OCI-LY7 (cell line): ENCODE measurements at regions not wholly inside any gene's neighbourhood (a gene's known extent, or its start where the extent isn't known, plus 50 kb on each side); places are given as distances from the start of the nearest gene placed in this dataset.

Source experiments
- BruUV-seq: library from RNA; stranded (reverse); fragments of 400-500 nt; replicated peaks from 2 replicates; lab custom pipeline; 2021; lab: Mats Ljungman, UMichigan
- CTCF ChIA-PET: fragments of 300-600 bp; sonication (Branson Sonifier 250); formaldehyde crosslinking; loops from one replicate; lab custom pipeline; 2022; ENCODE audit warnings: antibody characterized with exemption; ENCODE audit not compliant: unreplicated experiment; lab: Charles Lee
- POLR2A ChIA-PET: fragments of 300-600 bp; sonication (Branson Sonifier 250); formaldehyde crosslinking; loops from one replicate; lab custom pipeline; 2022; ENCODE audit warnings: antibody characterized with exemption; lab: Charles Lee
- DNase-seq: peaks from one replicate; pipeline ENCODE4 v3.0.0-alpha.2; 2015; ENCODE audit warnings: low spot score
- H2AFZ ChIP-seq: fragments of 200-600 bp; sonication (generic), shearing (Covaris generic); 2 replicates; pipeline ENCODE4 v1.6.1; 2014; ENCODE audit warnings: mild to moderate bottlenecking, antibody characterized with exemption, low read length, moderate library complexity
- H3K27ac ChIP-seq: fragments of 200-600 bp; sonication (generic); 2 replicates; pipeline ENCODE4 v1.5.1; 2014; ENCODE audit warnings: mixed run types, low read depth, mild to moderate bottlenecking, moderate library complexity, low read length, inconsistent platforms; ENCODE audit not compliant: poor library complexity, severe bottlenecking
- H3K36me3 ChIP-seq: fragments of 200-600 bp; sonication (generic); 2 replicates; pipeline ENCODE4 v1.6.1; 2014; ENCODE audit warnings: mild to moderate bottlenecking, antibody characterized with exemption, low read length, moderate library complexity, mixed read lengths; ENCODE audit not compliant: insufficient read depth
- H3K4me1 ChIP-seq: fragments of 200-600 bp; sonication (generic); 2 replicates; pipeline ENCODE4 v1.5.1; 2014; ENCODE audit warnings: mild to moderate bottlenecking, low read length; ENCODE audit not compliant: insufficient read depth, poor library complexity, severe bottlenecking
- H3K4me2 ChIP-seq: fragments of 200-600 bp; sonication (generic); 2 replicates; pipeline ENCODE4 v1.6.1; 2014; ENCODE audit warnings: mild to moderate bottlenecking, low read length
- H3K4me3 ChIP-seq: fragments of 200-600 bp; sonication (generic); 2 replicates; pipeline ENCODE4 v1.5.1; 2014; ENCODE audit warnings: mild to moderate bottlenecking, low read depth, low read length; ENCODE audit not compliant: poor library complexity, severe bottlenecking
- H3K79me2 ChIP-seq: fragments of 200-600 bp; sonication (generic); 2 replicates; pipeline ENCODE4 v1.6.1; 2016; ENCODE audit warnings: low read depth, mild to moderate bottlenecking, low read length, moderate library complexity, mixed read lengths; ENCODE audit not compliant: insufficient read depth
- H3K9me2 ChIP-seq: fragments of 200-600 bp; sonication (generic); 2 replicates; pipeline ENCODE4 v1.6.1; 2016; ENCODE audit warnings: mild to moderate bottlenecking, low read length, mixed read lengths; ENCODE audit not compliant: insufficient read depth
- H3K9me3 ChIP-seq: fragments of 200-600 bp; sonication (generic); 2 replicates; pipeline ENCODE4 v1.6.1; 2014; ENCODE audit warnings: mild to moderate bottlenecking, mixed run types, low read length, mixed read lengths
- H4K20me1 ChIP-seq: fragments of 200-600 bp; sonication (generic); 2 replicates; pipeline ENCODE4 v1.6.1; 2014; ENCODE audit warnings: mild to moderate bottlenecking, antibody characterized with exemption, low read length, moderate library complexity, mixed read lengths; ENCODE audit not compliant: insufficient read depth
- CTCF ChIP-seq: fragments of 200-600 bp; sonication (generic); conservative IDR thresholded peaks from 2 replicates; pipeline ENCODE4 v1.5.1; 2014; ENCODE audit warnings: mild to moderate bottlenecking, antibody characterized with exemption, low read length, moderate library complexity, mixed read lengths
- EZH2phosphoT487 ChIP-seq: fragments of 200-600 bp; sonication (generic); IDR thresholded peaks from 2 replicates; pipeline ENCODE4 v1.6.1; 2018; ENCODE audit warnings: low read depth, borderline replicate concordance, mild to moderate bottlenecking, mixed run types, antibody characterized with exemption, low read length, moderate library complexity, mixed read lengths
- intact Hi-C: fragments of 100-400 bp; cut with micrococcal nuclease; formaldehyde crosslinking; loops from one replicate; pipeline ENCODE4 v1.10.0; 2022; ENCODE audit not compliant: unreplicated experiment

- Histone ChIP-seq H3K27ac (no peak overlapping the region), H3K36me3 (no peaks in the 10 kb centered on the region), H3K79me2 (no peaks in the 10 kb centered on the region), H2AFZ (no peak overlapping the region), H3K9me3 (no peaks in the 10 kb centered on the region), H3K4me3 (no peak overlapping the region), H4K20me1 (no peaks in the 10 kb centered on the region), H3K4me1 (no peaks in the 10 kb centered on the region), H3K9me2 (no peaks in the 10 kb centered on the region), H3K4me2 (no peak overlapping the region)
- POLR2A ChIA-PET = interaction anchor here (1.3 kb wide), 1 partner anchor 12 kb away, joined by 5 read pairs; no protein-coding TSS in a partner anchor
- CTCF ChIA-PET = no interaction called here
- no TSS peak for BruUV-seq
- intact Hi-C loops = no loop called here
- TF ChIP-seq EZH2phosphoT487 = no peak
- TF ChIP-seq CTCF = no peak
- DNase-seq = no peak
These were observed 107.3 kb upstream of the TMEM72 start for GRCh38 chr10:44803862-44804261.

- Histone ChIP-seq H2AFZ (no peak overlapping the region), H3K9me3 (no peaks in the 10 kb centered on the region), H4K20me1 (no peaks in the 10 kb centered on the region), H3K4me2 (no peak overlapping the region), H3K9me2 (no peaks in the 10 kb centered on the region), H3K79me2 (no peaks in the 10 kb centered on the region), H3K4me3 (no peak overlapping the region), H3K27ac (no peak overlapping the region), H3K36me3 (no peaks in the 10 kb centered on the region), H3K4me1 (no peaks in the 10 kb centered on the region)
- intact Hi-C loops = no loop called here
- ChIA-PET CTCF (no interaction called here), POLR2A (interaction anchor here (1.3 kb wide), 1 partner anchor 11 kb away, joined by 5 read pairs; no protein-coding TSS in a partner anchor)
- no TSS peak for BruUV-seq
- TF ChIP-seq EZH2phosphoT487 = no peak
- TF ChIP-seq CTCF = no peak
- DNase-seq = no peak
These were observed 106.5 kb upstream of the TMEM72 start for GRCh38 chr10:44804661-44805060.

DNA sequence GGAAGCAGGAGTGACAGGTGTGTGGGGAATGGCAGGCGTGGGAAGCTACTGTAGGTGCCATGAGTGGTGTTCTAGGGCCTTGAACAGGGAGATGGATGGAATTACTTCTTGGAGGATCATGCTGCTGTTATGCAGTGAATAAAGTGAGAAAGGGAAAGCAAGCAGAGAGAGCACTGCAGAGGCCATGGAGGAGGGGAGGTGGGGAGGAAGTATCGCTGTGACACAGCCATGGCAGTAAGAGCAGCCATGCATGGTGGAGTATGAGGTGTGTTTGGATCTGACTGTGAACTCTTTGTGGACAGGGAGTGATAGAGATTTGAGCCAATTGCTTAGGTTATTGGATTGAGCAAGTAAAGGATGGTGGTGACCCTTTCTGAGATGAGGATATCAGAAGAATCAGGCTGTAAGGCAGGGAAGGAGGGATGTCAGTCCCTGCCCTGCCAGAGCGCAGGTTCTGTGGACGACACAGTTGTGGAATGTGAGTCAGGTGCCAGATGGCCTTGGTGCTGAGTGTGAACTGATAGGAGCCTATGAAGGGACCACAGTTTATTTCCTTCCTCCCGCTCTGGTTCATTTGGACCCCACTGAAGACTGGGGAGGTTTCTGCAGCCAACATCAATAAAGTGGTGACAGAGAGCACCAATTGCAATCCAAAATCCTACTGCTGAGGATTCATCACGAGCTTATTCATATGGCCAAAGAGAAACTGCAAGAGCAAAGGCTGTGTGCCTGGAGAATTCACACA lies 105.5 kb upstream of the TMEM72 start:
- no peaks in the 10 kb centered on the region for H3K79me2 ChIP-seq
- ChIA-PET CTCF (no interaction called here), POLR2A (no interaction called here)
- no peak overlapping the region for H3K4me2 ChIP-seq
- intact Hi-C loops = no loop called here
- H3K9me2 ChIP-seq = no peaks in the 10 kb centered on the region
- no peak overlapping the region for H3K27ac ChIP-seq
- H3K4me1 ChIP-seq = no peaks in the 10 kb centered on the region
- H4K20me1 ChIP-seq = no peaks in the 10 kb centered on the region
- no peak for DNase-seq
- no peaks in the 10 kb centered on the region for H3K9me3 ChIP-seq
- BruUV-seq = no TSS peak
- H2AFZ ChIP-seq = no peak overlapping the region
- no peak for TF ChIP-seq EZH2phosphoT487
- no peak for TF ChIP-seq CTCF
- no peak overlapping the region for H3K4me3 ChIP-seq
- H3K36me3 ChIP-seq = no peaks in the 10 kb centered on the region
